GM21786 (cell line): ENCODE measurements at regions not wholly inside any gene's neighbourhood (a gene's known extent, or its start where the extent isn't known, plus 50 kb on each side); places are given as distances from the start of the nearest gene placed in this dataset.

Experiments
- ATAC-seq: cut with Tn5 transposase; IDR thresholded peaks from one replicate; pipeline ENCODE4 v1.9.1; 2021; ENCODE audit not compliant: unreplicated experiment

- ATAC-seq, result peak; percentile 91
Measured at GRCh38 chr11:131186629-131187101, 183.8 kb upstream of the NTM start.

DNA sequence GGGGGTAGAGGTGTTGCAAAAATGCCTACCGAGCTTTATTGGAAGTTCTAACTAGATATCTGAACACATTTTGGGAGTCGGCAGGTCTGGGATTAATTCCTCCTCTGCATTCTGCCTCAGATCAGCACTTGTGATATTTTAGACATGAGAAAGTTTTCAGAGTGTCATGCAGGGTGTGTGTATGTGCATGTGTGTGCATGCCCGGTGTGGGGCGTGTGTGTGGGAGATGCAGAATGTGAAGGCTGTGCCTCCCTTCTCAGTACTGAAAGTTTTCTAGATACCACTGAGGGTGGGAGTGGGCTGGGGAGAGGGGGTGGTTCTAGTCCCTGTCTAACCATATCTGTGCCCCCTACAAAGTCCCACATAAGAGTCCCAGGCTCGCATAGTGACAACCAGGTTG lies 180.0 kb upstream of the NTM start:
- no peak for ATAC-seq

GRCh38 chr11:131191606-131192005 lies 178.8 kb upstream of the NTM start:
- no peak for ATAC-seq

GRCh38 chr11:131192628-131193027 lies 177.8 kb upstream of the NTM start:
- ATAC-seq, result no peak

DNA sequence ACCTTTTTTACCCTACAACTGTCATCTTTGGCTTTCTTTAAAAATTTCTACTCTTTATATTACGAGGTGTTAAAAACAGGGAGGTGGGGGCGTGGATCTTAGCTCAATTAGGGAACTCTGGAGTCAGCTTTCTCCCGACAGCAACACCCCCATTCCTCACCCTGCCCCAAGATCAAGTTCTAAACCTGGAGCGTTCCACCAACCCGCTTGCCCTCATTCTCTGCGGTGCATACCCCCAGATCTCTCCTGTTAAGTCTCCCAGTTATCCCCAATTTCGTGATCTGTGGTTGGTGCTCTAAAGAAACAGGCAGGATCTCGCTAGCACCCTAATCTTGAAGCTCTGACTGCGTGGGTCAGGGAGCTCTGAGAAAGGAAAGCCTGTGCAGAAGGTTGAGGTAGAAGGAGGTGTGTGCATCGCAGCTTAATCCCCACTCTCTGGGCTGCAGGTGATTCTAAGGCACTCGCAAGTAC lies 177.3 kb upstream of the NTM start:
- ATAC-seq, result no peak

GRCh38 chr11:131194726-131195125 lies 175.7 kb upstream of the NTM start:
- ATAC-seq, result no peak

- no peak for ATAC-seq
Measured at GRCh38 chr11:131195661-131196517, 174.5 kb upstream of the NTM start.

- no peak for ATAC-seq
Measured at GRCh38 chr11:131198161-131199014, 172.0 kb upstream of the NTM start.

- no peak for ATAC-seq
Measured at GRCh38 chr11:131199015-131199280, 171.5 kb upstream of the NTM start.

- ATAC-seq, result no peak
Measured at GRCh38 chr11:131201674-131202073, 168.7 kb upstream of the NTM start.

GRCh38 chr11:131203040-131203439 lies 167.4 kb upstream of the NTM start:
- ATAC-seq, result no peak

DNA sequence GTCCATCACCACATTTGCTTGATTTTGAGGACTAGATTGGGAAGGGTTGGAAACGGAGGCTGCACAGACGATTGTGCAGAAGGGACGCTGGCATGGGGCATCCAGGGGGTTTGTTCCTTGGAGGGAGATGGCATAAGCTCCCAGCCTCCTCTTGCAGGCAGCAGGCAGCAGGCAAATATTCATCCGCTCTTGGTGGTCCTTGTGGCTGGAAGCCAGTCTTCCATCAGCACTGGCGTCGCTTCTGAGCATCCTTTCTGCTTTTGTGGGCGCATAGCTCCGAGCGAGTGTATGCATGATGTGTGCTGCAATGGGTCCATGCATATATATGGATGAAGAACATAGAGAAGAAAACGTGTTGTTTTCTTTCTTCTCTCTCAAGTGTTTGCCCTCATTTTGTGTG lies 166.1 kb upstream of the NTM start:
- ATAC-seq, result no peak

DNA sequence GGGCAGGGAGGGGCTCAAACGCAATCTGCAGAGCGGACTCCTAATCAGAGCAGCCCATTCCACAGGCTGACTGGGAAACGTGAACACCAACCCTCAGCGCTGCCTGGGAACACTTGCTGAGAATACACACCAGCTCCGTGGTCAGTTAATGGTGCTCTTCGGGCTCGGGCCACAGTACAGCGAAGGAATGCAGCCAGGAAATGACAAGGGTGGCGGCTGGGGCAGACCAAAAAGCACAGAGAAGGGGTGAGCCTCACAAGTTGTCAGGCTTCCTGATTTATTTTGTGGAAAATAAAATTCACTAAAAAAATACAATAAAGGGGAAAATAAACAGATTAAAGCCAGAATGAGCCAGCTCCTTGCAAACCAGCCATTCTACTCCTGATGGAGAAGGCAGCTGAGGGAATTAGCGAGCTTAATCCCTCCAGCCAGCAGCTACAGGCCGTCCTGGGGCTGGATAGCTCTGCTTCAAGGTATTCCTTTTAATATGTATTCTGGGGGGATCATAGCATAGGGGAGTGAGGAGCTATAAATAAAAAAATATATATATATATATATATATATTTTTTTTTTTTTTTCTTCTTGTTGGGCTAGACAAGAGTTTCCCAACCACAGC lies 165.5 kb upstream of the NTM start:
- no peak for ATAC-seq

DNA sequence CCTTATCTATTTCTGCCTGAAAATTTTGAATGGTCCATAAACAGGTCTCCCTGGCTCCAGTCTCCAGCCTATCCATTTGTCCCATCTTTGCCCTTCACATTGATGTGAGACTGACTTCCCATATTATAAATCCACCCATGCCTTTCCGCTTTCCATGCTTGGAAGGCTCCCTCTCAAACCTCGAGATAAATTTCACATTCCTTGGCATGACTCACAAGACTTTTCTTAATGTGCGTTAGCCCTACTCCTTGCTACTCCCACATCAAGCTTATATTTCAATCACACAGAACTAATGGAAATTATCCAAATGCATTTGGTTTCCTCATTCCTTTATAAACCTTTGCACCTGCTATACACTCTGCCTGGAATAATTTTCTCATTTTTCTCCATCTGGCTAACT lies 163.7 kb upstream of the NTM start:
- no peak for ATAC-seq

GRCh38 chr11:131207901-131208300 lies 162.5 kb upstream of the NTM start:
- no peak for ATAC-seq

DNA sequence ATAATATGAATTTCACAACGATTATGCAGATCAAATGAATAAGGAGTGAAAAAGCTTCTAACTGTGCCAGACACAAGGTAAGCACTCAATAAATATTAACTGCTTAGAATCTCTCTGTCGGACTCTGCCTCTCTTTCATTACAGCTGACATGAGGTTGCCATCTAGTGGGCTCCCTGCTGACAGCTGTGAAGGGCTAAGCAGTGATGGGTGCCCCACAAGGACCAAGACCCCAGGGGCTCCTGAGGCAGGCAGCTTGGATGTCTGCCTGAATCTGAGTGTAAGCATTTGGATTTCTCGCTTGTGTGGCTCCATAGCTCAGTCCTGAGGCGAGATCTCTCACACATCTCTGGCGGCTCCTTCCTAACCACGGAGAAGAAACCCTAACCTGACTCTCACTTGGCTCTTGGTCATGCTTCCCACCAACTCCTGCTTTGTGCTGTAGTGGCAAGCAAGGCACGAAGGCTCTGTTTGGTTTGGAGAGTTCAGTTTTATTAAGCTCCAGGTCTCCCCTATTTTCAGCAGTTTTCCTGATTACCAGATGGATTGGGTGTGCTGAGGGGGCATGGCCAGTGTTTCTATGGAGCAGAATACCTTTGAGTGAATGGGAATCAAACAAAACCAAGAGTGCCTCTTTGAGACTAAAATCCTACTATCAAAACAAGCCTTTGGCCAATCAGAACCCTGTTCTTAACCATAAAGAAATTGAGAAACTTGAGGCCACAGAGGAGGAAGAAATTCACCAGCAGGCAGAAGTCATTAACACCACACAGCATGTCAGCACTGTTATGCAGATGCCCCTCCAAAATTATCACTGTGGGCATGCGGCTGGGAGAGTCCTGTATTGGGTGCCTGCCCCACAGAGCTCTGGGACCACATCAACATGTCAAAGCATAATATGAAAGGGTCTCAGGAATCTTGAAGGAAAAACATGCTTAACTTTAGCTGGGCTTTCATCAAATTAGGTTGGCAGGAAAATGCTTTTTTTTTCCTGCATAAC lies 152.8 kb upstream of the NTM start:
- ATAC-seq, result no peak

GRCh38 chr11:131218542-131218941 lies 151.9 kb upstream of the NTM start:
- no peak for ATAC-seq

DNA sequence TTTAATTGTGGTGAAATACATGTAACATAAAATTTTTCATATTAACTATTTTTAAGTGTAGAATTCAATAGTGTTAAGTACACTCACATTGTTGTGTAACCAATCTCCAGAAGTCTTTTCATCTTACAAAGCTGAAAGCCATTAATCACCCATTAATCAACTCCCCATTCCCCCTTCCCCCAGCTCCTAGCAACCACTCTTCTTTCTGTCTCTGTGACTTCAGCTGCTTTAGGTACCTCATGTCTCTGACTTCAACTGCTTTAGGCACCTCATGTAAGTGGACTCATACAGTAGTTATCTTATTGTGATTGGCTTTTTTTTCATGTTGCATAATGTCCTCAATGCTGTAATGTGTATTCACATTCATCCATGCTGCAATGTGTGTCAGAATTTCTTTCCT lies 150.8 kb upstream of the NTM start:
- ATAC-seq, result no peak

DNA sequence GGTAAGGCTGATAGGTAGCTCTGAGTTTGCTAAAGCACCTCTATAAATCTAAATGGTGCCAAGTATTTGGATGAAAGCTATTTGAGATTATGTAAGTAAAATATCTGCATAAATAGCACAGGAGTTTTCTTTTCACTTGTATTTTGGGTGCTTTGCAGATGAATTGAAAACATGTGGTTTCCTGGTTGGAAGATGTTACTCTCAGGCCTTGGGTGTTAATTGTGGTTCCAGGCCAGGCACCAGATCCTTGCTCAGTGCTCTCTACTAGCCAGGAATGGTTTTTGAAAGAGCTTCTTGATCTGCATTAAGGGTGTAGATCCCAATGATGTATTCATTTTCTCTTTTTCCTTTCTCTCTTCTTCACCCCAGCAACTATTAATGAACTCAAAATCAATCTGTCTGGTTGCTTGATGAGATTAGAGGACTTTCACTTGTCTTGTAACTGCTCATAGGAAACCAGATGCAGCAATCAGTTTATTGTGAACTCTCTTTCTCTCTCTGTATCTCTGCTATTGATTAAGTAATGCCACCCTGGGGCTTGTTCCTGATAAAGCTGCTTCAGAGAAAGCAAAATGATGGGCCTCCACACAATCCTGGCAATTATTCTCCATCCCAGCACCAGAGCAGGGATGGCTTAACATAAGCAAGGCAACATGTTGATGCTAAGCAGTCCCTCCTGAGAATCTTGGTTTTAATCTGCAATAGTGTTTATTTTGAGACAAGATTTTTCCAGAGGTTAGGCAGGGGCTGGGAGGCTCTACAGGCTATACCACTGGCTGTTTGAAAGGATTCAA lies 147.0 kb upstream of the NTM start:
- no peak for ATAC-seq

GRCh38 chr11:131228378-131228777 lies 142.0 kb upstream of the NTM start:
- no peak for ATAC-seq
